NCI-H2107 treated with DMSO at 0.1 percent for 48 hours (cell line): ENCODE measurements at regions not wholly inside any gene's neighbourhood (a gene's known extent, or its start where the extent isn't known, plus 50 kb on each side); places are given as distances from the start of the nearest gene placed in this dataset.

Experiments
- DNase-seq: peaks from one replicate; lab custom pipeline; 2025; ENCODE audit not compliant: unreplicated experiment; lab: John Stamatoyannopoulos, UW

DNA sequence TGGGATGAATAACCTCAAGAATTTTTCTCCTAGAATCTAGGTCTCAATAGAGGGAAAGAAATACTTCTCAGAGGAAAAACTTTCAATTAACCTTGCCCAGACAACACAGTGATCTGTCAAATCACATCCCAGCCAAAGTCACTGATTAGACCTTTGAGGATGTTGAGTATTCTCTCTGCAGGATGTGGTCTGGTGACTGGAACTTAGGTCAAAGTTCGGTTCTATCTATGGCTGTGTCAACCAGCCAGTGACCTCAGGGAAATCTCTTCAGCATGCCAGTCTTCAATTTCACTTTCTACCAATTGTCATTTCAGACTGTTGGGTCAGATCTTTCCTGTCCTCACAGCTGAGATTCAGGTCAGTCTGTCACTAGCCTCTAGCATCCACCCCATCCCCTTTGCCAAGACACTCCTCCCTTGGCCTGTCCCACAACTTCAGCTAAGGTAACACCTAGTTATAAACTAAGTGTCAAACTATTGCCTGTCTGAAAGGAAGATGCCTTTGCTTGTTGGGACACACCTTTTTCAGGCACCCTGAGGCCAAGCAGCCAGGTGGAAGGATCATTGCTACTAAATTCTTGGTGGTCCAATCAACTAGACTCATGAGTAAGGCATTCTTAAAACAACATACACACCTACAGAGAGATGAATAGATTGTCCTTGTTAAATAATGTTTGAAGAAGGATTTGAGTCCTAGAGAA is 156.3 kb upstream of the FST start:
- no peak for DNase-seq

DNA sequence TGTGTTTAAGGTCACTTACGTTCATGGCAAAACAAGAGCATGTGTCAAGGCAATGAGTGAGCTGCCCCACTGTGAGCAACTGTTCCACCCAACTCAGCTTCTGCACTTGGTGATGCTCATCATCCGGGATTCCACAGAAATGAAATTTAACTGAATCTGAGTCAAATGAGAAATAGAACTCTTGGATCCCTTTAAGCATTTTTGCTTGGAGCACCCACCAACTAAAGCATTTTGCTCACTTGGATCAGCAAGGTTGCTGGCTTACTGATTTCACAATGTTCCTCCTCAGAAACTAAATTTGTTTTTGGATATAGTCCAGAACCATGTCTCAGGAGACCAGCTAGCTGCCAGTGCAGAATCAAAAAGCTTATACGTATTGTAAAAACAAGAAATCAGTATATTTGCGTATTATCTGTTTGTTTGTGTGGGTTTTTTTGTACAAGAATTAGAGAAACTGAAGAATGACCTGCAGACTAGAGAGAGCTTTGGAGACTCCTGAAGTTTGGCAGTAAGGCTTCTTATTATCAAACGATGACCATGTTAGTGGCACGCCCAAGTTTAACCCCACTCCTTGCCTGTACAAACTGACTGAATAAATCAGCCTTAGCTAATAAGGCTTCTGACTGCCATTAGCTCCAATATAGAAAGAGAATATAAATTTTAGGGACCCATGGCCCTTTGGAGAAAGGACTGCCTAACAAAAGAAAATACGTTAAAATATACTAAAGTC is 153.8 kb upstream of the FST start:
- DNase-seq: no peak

DNA sequence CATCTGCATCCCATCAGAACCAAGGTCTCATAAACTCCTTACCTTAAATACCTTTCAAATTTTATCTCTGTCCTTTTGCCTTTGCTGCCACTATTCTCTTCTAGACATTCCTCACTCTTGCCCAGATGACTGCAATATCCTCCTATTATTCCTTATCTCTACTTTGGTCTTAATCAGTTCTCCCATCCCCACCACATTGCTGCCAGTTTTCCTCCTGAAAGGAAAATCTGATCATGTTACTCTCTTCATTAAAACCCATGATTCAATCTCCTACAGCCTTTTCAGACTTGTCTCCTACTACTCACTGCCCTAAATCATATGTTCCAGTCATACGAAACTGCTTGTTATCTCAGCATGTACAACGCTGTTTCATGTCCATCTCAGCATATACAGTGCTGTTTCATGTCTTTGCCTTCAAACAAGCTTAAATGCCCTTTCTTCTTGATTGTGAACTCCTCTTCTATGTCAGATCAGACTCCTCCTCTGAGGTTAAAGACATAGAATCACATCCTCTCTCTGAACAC is 152.6 kb upstream of the FST start:
- no peak for DNase-seq

DNA sequence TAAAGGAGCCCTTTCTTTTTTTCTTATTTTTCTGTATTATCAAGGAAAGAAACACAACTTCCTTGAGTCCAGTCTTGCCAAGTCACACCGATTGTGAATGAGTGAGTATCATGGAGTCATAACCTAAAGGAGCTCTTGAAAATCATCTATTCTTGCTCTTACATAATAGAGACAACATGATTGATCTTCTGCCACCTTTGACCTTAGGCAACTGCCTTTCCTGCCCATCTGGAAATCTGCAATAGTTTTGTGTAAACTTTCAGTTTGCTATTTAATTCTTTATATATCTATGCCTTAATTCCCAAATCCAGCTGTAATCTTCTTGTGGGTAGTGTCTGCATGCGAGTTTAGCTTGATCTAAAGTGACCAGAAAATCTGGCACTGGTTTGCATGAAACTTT is 149.9 kb upstream of the FST start:
- no peak for DNase-seq

DNA sequence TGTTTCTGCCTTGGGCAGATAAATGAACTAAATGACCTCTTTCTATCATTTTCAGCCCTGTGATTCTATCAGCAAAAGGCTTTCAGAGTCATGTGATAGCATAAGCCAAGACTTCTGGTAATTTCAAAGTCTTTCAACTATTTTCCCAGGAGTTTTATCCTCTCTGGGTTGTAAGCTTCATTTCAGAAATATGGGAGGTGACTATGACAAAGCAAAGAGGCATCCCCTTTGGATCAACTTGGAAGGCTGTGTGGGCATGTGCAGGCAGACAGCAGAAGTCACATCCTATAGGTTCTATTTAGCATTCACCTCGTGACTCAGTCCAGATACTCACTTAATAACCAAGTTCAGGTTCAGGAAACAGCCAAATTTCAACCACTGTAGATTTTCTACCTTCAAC is 149.0 kb upstream of the FST start:
- no peak for DNase-seq

DNA sequence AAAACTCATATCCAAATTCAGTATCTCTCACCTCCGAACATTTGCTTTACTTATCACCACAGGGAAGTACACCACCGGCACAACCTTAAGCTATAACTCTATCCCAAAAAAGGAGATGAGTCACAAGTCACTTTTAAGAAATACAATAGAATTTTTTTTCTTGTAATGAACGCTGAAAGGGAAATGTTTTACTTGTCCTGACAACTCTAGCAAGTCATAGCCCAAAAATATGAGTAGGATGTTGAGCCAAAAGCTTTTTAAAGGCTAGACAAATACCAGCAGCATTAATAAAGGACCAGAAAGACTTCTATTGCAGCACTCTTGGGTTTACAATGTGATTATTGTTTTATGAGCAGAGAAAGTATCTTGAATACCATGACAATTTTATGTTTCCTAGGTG is 147.3 kb upstream of the FST start:
- DNase-seq: no peak

DNA sequence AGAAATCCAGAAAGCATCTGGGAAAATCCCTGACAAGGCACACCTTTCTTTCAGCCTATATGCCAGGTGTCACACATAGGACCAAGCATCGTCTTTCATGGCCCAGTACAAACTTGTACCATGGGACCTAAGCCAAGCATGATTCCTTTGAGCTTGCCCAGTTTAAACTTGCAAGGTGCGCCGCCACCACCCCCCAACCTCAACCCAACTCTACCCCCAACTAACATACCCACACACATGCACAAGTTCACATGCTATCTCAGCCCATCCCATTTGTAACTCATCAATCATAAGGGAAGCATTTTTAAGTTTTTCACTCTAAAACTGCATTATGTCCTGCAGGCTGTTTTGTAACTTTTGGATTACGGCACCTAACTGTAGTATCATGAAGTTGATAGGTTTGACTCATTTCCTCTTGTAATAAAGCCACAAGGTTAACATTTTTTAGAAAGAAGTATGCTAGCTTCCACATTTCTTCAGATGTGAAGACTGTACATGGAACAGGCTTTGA is 145.9 kb upstream of the FST start:
- DNase-seq: no peak

DNA sequence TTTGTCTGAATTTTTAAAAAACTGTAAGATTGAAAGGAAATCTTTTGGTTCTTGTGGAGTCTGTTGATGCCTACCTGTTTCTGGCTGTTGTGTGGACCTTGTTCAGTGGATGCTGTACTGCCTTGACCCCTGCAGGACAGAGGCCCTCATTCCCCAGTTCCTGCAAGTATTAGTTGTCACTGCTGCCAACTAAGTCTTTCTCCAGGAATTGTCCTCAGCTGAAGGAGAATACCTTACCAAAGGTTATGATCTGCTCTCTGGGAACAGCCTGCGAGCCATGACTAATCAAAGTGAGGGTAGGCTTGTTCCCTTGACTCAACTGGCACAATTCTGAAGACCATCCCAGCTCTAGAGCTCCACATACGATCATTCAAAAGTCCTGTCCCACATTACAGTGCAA is 145.3 kb upstream of the FST start:
- DNase-seq: no peak

DNA sequence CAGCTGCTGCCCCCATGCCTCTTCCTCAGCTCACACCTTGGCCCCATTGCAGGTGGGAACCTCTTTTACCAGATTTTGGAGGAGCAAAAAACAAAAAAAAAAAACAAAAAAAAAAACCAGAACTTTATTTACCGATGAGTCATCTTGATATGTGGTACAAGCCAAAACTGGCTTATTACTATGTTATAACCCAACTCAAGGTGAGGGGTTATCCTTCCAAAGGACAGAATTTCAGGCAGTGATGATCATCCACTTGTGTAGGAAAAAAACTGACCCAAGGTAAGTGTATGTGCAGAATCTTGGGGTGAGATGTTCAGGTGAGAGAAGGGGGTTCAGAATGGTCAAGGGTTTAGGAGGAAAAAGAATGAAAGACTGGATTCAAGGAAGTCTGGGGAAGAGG is 142.6 kb upstream of the FST start:
- no peak for DNase-seq

DNA sequence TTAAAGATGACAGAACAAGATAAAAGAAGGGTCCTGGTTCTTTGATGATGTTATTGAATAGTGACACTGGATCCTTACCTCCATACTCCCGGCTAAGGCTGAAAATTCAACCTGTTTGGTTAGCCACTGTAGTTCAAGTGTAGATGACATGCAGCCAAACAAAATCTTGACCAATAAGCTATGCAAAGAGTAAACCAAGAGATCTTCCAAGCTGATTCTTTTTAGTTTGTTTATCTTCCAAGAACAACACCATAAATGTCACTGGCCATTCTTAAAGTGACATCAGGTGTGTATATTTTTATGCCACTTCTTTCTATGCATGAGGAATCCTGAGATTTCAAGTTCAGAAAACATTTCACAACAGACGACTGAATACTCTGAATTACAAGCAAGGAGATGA is 141.5 kb upstream of the FST start:
- no peak for DNase-seq

DNA sequence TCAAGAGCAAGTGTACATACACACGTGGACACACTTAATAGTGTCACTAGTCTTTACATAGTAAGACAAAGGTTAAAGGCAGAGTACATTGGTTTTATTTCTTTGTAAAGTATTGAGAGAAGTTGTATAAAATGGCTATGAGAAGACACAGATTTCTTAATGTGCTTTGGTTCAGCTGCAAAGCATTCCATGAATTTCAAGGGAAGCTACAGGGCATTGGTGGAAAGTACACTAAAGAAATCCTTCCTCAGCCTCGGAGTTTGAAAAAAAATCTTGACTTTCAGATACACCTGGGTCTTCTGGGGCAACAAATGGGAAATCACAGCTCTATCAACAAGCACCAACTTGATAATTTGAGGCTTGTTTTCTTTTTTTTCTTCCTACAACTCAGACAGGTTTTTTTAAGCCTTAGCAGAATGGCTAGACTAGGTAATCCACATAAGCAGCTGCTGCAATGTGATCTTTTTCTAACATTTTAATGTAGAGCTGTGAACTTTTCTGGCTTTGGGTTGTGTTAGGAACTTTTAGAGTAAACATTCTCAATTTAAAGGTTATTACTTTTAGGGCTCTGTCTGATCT is 140.4 kb upstream of the FST start:
- no peak for DNase-seq

DNA sequence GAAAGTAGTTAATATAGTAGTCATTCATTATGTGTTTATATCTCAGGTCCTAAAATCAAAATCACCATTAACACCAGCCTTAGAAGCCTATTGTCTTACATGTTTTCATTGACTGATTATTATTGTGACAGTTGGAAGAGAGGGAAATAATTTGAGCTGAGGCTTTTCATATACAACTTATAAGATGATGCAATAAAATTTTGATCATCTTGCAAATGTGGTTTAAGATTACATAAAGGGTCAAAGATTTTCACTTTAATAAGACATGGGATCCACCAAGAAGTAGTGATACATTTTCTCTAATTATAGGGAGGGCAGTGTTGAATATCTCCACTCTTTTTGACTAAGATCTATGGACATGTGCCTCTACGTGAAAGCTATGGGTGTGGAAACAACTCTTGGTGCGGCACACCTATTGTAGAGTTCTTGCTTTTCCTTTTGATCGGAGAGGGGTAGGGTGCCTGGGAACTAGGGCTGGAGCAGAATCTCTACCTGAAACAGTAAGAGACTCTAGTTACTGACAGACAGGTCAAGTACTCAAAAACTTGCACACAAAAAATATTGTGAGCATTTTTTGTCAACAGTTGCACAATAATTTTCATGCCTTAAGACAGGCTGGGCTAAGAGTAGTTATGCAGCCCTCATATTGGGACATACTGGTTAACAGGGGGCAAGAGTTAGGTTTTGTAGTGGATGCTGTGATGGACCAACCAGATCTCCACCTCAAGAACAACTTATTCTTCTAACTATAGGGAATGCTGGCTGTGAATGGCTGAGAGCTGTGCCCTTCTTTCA is 139.3 kb upstream of the FST start:
- no peak for DNase-seq

DNA sequence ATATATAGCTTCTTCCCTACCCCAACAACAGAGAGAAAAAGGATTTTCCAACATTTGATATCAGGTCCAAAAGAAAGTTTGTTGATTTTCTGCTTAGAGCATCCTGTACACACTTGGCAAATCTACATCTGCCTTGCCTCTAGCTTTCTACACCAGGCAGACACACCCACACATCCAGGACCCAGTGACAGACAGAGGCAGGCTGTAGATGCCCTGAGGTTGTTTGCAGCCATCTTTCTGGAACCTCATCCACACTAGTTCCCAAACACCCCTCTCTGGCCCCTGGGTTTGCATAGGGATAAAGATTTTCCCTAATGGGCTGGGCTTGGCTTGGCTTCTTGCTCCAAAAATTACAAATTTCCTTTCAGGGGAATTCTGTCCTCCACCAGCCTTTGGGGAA is 138.2 kb upstream of the FST start:
- DNase-seq: no peak

DNA sequence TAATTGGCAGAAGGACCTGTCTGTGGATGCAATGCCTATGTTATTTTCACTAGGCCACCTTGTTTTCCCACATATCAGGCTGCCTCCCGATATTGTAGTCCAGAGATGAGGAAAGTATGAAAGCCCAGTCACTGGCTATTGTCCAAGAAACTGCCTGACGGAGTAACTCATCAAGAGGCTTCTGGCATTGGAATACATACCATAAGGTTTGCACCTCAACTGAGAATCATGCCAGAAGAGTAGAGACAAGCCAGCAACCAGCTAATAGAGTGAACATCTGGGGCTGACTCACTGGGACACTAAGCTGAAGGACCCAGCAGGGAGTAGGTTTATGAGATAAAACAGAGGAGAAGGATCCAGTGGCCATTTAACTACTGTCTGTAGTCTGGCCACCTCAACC is 137.2 kb upstream of the FST start:
- no peak for DNase-seq

DNA sequence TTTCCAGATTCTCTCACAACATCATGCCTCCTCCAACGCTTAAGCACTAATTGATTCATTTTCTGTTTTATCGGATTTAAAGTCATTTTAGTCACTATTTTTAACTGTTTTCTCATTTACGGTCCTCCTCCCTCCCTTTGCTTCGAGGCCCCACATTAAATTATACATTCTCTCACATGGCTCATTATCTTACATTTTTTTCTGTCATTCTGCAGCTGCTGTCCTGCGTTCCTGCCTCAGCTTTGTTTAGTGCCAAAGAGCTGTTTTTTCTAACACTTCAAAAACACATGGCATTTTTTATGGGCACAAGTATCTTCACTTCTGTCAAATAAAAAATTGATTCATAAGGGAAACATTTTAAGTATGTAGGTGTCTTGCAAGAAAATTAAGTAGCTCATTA is 130.1 kb upstream of the FST start:
- no peak for DNase-seq

DNA sequence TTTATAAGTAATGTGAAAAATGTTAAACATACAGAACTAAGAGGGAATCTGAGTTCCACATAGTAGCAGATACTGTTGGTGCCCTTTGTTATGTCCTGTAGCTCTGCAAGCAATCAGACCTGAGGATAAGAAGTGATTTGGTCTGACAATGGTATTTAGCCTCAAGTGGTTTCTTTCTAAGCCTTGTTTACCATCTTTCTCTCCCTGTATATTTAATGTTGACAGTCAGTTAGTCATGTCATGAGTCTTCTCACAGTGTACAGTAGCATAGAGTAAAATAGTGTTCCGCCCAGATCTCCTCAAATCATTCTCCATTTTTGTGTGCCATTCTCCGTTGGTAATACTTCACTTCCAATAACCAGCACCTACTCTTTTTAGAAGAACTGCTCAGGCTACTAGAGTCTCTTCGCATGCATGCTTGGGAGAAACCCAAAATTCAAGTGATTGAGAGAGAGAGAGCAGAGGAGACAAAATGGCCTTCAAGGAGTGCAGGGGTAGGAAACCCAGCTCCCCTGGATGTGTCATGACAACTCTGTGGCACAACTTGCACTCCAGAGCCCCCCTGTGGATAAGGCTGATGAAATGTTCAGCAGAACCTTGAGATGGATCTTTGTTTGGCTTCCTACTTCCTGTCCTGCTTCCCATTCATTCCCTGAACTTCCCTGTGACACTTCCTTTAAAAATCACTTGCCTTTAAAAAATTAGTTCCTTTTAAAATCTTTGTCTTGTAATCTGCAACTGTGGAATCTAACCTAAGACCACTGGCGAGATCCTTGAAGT is 129.2 kb upstream of the FST start:
- no peak for DNase-seq

DNA sequence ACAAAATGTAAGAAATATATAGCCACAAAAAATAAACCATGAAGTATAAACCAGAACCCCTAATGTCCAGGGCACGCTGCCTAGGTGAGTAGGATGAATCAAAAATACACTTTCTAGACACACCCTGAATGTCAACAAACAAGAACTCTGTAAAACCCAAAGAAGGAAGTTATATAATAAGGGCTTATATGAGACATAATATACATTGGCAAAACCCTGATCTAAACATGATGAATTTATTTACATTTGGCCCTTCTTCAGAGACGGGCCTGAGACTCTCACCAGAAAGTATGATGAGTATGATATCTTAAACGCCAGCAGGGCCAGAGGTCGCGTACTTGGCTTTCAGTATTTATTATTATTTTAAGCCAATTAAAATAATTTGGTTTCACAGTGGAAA is 125.1 kb upstream of the FST start:
- DNase-seq: no peak

DNA sequence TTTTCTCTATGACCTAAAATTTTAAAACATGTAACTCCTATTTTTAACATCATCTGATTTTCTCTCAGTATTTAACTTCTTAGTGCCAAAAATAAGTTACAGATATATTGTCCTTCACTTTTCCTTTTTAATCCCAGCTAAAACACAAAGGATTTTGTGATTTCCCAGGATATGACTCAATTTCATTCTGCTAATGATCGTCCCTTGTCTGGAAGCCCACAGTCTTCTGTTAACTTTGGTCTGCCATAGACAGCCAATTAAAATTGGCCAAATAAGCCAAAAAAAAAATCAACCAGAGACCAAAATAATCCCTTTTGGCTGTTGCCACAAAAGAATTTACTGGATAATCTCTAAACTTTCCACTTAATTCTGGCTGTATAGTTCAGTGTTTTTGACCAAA is 124.5 kb upstream of the FST start:
- DNase-seq: no peak

DNA sequence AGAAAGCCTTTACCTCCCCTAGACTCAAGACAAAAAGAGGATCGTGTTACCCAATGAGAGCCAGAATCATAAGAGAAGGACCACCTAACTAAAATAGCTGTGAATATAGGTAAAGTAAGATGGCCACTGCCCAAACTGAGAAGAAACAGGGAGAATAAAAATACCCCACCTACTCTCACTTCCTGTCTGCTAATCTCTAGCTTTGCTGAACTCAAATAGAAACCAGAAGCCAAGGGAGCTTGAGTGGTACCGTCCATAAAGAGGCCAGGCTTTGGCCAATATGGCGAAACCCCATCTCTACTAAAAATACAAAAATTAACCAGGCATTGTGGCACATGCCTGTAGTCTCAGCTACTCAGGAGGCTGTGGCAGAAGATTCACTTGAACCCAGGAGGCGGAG is 123.0 kb upstream of the FST start:
- DNase-seq: no peak

DNA sequence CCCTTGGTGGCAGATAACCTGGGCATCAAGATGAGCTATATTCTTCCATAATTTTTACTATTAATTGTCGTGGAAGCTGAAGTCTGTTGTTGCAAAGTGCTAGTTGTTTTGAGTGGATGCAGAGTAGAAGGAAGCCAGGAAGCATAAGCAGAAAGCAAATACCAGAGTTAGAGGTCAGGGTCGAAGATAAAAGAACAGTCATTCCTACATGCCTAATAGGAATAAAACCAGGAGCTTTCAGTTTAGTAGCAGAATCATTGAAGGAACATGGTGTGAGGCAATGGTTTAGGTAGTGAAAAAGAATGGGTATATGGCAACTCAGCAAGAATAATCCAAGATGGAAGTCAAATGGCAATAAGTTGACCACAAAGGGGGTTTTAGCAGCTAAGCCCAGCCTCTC is 121.6 kb upstream of the FST start:
- no peak for DNase-seq
